ENCODE measurements at regions not wholly inside any gene's neighbourhood (a gene's known extent, or its start where the extent isn't known, plus 50 kb on each side); places are given as distances from the start of the nearest gene placed in this dataset.

DNA sequence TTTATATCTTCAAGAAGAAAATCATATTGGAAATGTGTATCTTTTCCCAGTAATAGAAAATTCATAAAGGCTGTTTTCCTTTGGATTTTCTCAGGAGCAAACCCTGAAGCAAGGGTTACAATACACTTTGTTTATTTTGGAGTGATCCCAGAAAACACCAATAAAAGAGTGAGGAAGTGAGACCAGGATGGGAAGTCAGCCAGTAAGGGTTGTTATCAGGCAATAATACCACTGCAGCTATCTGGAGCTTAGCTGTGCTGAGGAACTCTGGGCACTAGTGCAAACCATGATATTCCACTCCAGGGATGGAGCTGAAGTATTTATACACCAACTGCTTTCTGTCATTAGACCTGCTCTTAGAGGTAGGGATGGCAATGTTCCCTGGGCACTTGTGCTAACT lies 1002.3 kb downstream of the FLRT2 start:
- no peak overlapping the region for H3K27ac ChIP-seq (ENCODE audit: insufficient read depth, low read depth, low read length)
- DNase-seq (ENCODE audit: low read depth, low spot score): no peak

More for the DNA sequence above, 1002.3 kb downstream of the FLRT2 start:
- BruUV-seq (replicated peaks): no TSS peak
- Histone ChIP-seq H3K9me1 (replicated peaks; ENCODE audit: control insufficient read depth, extremely low read depth, insufficient read depth, low read length) (no peaks in the 10 kb centered on the region), H3K4me3 (replicated peaks in 1 of 3; ENCODE audit: insufficient read depth in 1 of 3, low read depth in 1 of 3, low read length in 3 of 3) (no peak overlapping the region), H3K4me2 (ENCODE audit: insufficient read depth, low read length) (no peak overlapping the region), H3K79me2 (ENCODE audit: control insufficient read depth, insufficient read depth, low read length) (no peaks in the 10 kb centered on the region), H3K9me3 (replicated peaks; ENCODE audit: control insufficient read depth, insufficient read depth, low read length) (peaks cover 2% of the 10 kb centered on the region), H3K9ac (replicated peaks; ENCODE audit: extremely low read depth, insufficient read depth, low read length) (no peak overlapping the region), H3K27me3 (ENCODE audit: control insufficient read depth in 2 of 2, insufficient read depth in 2 of 2, low read length in 2 of 2) (no peaks in the 10 kb centered on the region), H3K4me1 (ENCODE audit: control insufficient read depth, extremely low read depth, insufficient read depth, low read length) (no peaks in the 10 kb centered on the region), H4K20me1 (replicated peaks; ENCODE audit: control insufficient read depth, extremely low read depth, insufficient read depth, low read length) (no peaks in the 10 kb centered on the region), H2AFZ (ENCODE audit: low read depth, low read length) (no peak overlapping the region), H3K36me3 (ENCODE audit: control insufficient read depth in 2 of 2, extremely low read depth in 1 of 2, insufficient read depth in 2 of 2, low read length in 2 of 2) (no peaks in the 10 kb centered on the region)
- FAIRE-seq: no peak
- POLR2A ChIA-PET: no interaction called here
- CTCF ChIA-PET: no interaction called here
- intact Hi-C loops (cut with micrococcal nuclease) (no loop called here), dilution Hi-C loops (cut with MboI; ENCODE audit: extremely low pct_ligation_motif_present, low sequenced_read_pairs) (no loop called here)
- TF ChIP-seq, protein P1, sequence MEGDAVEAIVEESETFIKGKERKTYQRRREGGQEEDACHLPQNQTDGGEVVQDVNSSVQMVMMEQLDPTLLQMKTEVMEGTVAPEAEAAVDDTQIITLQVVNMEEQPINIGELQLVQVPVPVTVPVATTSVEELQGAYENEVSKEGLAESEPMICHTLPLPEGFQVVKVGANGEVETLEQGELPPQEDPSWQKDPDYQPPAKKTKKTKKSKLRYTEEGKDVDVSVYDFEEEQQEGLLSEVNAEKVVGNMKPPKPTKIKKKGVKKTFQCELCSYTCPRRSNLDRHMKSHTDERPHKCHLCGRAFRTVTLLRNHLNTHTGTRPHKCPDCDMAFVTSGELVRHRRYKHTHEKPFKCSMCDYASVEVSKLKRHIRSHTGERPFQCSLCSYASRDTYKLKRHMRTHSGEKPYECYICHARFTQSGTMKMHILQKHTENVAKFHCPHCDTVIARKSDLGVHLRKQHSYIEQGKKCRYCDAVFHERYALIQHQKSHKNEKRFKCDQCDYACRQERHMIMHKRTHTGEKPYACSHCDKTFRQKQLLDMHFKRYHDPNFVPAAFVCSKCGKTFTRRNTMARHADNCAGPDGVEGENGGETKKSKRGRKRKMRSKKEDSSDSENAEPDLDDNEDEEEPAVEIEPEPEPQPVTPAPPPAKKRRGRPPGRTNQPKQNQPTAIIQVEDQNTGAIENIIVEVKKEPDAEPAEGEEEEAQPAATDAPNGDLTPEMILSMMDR (IDR thresholded peaks at IDR 0.05; ENCODE audit: extremely low read depth in 1 of 2, insufficient read depth in 1 of 2, low read depth in 1 of 2, low read length in 2 of 2): no peak
- TF ChIP-seq EZH2 (IDR thresholded peaks at IDR 0.05; ENCODE audit: borderline replicate concordance, low read depth, low read length, severe bottlenecking) (no peak), GATA2 (IDR thresholded peaks at IDR 0.05; ENCODE audit: insufficient read depth, insufficient read length, low read depth, low read length) (no peak), FOS (IDR thresholded peaks at IDR 0.05; ENCODE audit: borderline replicate concordance, insufficient read depth, low read length) (no peak), POLR2A (IDR thresholded peaks at IDR 0.05; ENCODE audit: low read depth, low read length) (no peak), JUN (IDR thresholded peaks at IDR 0.05; ENCODE audit: borderline replicate concordance, insufficient read depth, insufficient read length, low read depth) (no peak), POLR2AphosphoS5 (IDR thresholded peaks at IDR 0.05; ENCODE audit: insufficient read depth, low read depth, low read length) (no peak), MYC (IDR thresholded peaks at IDR 0.05; ENCODE audit: low read depth, low read length) (no peak)
- TF ChIP-seq, protein P2, sequence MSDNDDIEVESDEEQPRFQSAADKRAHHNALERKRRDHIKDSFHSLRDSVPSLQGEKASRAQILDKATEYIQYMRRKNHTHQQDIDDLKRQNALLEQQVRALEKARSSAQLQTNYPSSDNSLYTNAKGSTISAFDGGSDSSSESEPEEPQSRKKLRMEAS (IDR thresholded peaks at IDR 0.05; ENCODE audit: insufficient read depth, insufficient read length): no peak
